GM18502 (cell line): ENCODE measurements at regions not wholly inside any gene's neighbourhood (a gene's known extent, or its start where the extent isn't known, plus 50 kb on each side); places are given as distances from the start of the nearest gene placed in this dataset.
"Not testable (repeated sequence)": the region's sequence is repeated elsewhere in the genome, so short reads cannot be mapped to it uniquely, and the experiment has no call there.

Experiments
- ATAC-seq: cut with Tn5 transposase; IDR thresholded peaks from one replicate; pipeline ENCODE4 v1.9.1; 2021; ENCODE audit warnings: mild to moderate bottlenecking; ENCODE audit not compliant: unreplicated experiment, poor library complexity

- no peak for ATAC-seq
These were observed 982.2 kb downstream of the TLE1 start for GRCh38 chr9:80707120-80707519.

- ATAC-seq: no peak
These were observed 988.3 kb downstream of the TLE1 start for GRCh38 chr9:80701061-80701460.

- ATAC-seq: no peak
These were observed 989.8 kb downstream of the TLE1 start for GRCh38 chr9:80699511-80699998.

- ATAC-seq: no peak
These were observed 990.5 kb downstream of the TLE1 start for GRCh38 chr9:80698725-80699410.

- ATAC-seq: no peak
These were observed 996.6 kb downstream of the TLE1 start for GRCh38 chr9:80692751-80693150.

GRCh38 chr9:80691229-80691628 lies 998.1 kb downstream of the TLE1 start:
- ATAC-seq: no peak

- no peak for ATAC-seq
These were observed 998.9 kb downstream of the TLE1 start for GRCh38 chr9:80690349-80690939.

- no peak for ATAC-seq
These were observed 1009.4 kb downstream of the TLE1 start for GRCh38 chr9:80679916-80680315.

- no peak for ATAC-seq
These were observed 1010.4 kb downstream of the TLE1 start for GRCh38 chr9:80678906-80679305.

GRCh38 chr9:80673496-80673895 lies 1015.9 kb downstream of the TLE1 start:
- no peak for ATAC-seq

- ATAC-seq: no peak
These were observed 1023.9 kb downstream of the TLE1 start for GRCh38 chr9:80665479-80665878.

GRCh38 chr9:80664327-80665210 lies 1024.8 kb downstream of the TLE1 start:
- ATAC-seq: no peak

- not testable (repeated sequence) for ATAC-seq
These were observed 1029.6 kb downstream of the TLE1 start for GRCh38 chr9:80659751-80660150.

GRCh38 chr9:80651044-80651443 lies 1038.3 kb downstream of the TLE1 start:
- ATAC-seq: no peak

- no peak for ATAC-seq
These were observed 1039.9 kb downstream of the TLE1 start for GRCh38 chr9:80649496-80649895.

- no peak for ATAC-seq
These were observed 1040.3 kb downstream of the TLE1 start for GRCh38 chr9:80649001-80649420.

GRCh38 chr9:80648336-80648735 lies 1041.0 kb downstream of the TLE1 start:
- ATAC-seq: no peak

GRCh38 chr9:80646211-80646610 lies 1043.1 kb downstream of the TLE1 start:
- ATAC-seq: no peak

- no peak for ATAC-seq
These were observed 1045.3 kb downstream of the TLE1 start for GRCh38 chr9:80644044-80644443.

GRCh38 chr9:80635065-80635464 lies 1054.3 kb downstream of the TLE1 start:
- no peak for ATAC-seq

GRCh38 chr9:80632041-80632440 lies 1057.3 kb downstream of the TLE1 start:
- ATAC-seq: no peak
